Uterus (tissue), 2 donors: ENCODE measurements at regions not wholly inside any gene's neighbourhood (a gene's known extent, or its start where the extent isn't known, plus 50 kb on each side); places are given as distances from the start of the nearest gene placed in this dataset.

Experiments used
- POLR2A ChIP-seq, 2 donors: fragments of 450-650 bp; IDR thresholded peaks; one replicate each; pipeline ENCODE4 v1.6.1; 2016; ENCODE audit warnings: antibody characterized with exemption in 2 of 2, mild to moderate bottlenecking in 1 of 2, moderate library complexity in 1 of 2
- TF ChIP-seq, protein P1 (sequence below), 4 experiments: fragments of 200-600 bp in 2 of 4; fragments of 450-650 bp in 2 of 4; sonication (generic) in 2 of 4; IDR thresholded peaks; one replicate each; pipeline ENCODE4 v1.5.1; 2016 to 2019; ENCODE audit warnings: antibody characterized with exemption in 4 of 4, mild to moderate bottlenecking in 2 of 4, moderate library complexity in 1 of 4

DNA sequence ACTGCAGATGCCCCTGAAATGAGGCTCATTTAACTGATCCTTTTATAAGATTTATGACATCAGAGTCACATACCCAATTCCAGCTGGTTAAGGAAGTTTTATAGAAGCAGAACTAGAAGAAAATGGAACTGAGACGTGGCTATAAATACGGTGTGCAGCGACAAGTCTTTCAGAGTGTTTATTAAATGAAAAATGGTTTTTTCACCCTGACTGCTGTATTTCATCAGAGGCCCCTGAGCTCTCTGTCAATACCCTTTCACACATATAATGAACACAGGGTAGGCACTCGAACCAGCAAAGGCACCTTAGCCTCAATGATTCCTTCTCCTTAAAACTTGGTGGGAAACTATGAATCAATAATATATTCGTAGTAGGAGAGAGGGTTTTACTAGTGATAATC is 380.8 kb upstream of the ANXA10 start:
- TF ChIP-seq, protein P1, sequence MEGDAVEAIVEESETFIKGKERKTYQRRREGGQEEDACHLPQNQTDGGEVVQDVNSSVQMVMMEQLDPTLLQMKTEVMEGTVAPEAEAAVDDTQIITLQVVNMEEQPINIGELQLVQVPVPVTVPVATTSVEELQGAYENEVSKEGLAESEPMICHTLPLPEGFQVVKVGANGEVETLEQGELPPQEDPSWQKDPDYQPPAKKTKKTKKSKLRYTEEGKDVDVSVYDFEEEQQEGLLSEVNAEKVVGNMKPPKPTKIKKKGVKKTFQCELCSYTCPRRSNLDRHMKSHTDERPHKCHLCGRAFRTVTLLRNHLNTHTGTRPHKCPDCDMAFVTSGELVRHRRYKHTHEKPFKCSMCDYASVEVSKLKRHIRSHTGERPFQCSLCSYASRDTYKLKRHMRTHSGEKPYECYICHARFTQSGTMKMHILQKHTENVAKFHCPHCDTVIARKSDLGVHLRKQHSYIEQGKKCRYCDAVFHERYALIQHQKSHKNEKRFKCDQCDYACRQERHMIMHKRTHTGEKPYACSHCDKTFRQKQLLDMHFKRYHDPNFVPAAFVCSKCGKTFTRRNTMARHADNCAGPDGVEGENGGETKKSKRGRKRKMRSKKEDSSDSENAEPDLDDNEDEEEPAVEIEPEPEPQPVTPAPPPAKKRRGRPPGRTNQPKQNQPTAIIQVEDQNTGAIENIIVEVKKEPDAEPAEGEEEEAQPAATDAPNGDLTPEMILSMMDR (IDR thresholded peaks at IDR 0.05) = no peak
- no peak for TF ChIP-seq POLR2A (IDR thresholded peaks at IDR 0.05)
